ENCODE measurements at regions not wholly inside any gene's neighbourhood (a gene's known extent, or its start where the extent isn't known, plus 50 kb on each side); places are given as distances from the start of the nearest gene placed in this dataset.

DNA sequence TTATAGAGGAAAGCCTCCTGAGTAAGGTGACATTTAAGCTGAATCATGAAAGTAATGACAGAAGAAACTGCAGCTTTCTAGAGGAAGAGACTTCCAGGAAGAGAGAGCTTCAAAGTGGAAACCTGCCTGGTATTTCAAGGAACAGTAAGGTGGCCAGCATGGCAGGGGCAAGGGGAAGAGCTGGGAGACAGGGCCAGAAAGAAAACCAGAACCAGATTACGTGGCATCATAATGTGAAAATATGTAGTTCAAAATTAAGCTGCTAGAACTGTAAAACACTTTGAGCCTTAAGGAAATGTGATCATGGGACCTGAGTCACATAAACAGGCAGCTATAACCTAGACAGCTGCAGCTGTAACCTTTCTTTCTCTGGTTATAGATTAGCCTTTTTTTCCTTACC is 238.0 kb upstream of the FOXK1 start:
- Histone ChIP-seq H3K27me3 (peaks cover 0 to 3% (median 0%) of the 10 kb centered on the region in 3 donors), H3K36me3 (no peaks in the 10 kb centered on the region), H3K27ac (no peak overlapping the region), H3K4me3 (no peak overlapping the region), H3K9me3 (no peaks in the 10 kb centered on the region), H3K4me1 (no peaks in the 10 kb centered on the region)
- ATAC-seq (no peak), DNase-seq (no peak)
- no peak for TF ChIP-seq POLR2A (IDR thresholded peaks at IDR 0.05)
- TF ChIP-seq, protein P1, sequence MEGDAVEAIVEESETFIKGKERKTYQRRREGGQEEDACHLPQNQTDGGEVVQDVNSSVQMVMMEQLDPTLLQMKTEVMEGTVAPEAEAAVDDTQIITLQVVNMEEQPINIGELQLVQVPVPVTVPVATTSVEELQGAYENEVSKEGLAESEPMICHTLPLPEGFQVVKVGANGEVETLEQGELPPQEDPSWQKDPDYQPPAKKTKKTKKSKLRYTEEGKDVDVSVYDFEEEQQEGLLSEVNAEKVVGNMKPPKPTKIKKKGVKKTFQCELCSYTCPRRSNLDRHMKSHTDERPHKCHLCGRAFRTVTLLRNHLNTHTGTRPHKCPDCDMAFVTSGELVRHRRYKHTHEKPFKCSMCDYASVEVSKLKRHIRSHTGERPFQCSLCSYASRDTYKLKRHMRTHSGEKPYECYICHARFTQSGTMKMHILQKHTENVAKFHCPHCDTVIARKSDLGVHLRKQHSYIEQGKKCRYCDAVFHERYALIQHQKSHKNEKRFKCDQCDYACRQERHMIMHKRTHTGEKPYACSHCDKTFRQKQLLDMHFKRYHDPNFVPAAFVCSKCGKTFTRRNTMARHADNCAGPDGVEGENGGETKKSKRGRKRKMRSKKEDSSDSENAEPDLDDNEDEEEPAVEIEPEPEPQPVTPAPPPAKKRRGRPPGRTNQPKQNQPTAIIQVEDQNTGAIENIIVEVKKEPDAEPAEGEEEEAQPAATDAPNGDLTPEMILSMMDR (IDR thresholded peaks at IDR 0.05 in 4 of 5, conservative IDR thresholded peaks at IDR 0.05 in 1 of 5) = no peak
- intact Hi-C loops (cut with DNase I; ENCODE audit: low total_unique reads) (no loop called here), in situ Hi-C loops (cut with MboI; ENCODE audit: low sequenced_read_pairs in 4 of 4) (no loop called here)

DNA sequence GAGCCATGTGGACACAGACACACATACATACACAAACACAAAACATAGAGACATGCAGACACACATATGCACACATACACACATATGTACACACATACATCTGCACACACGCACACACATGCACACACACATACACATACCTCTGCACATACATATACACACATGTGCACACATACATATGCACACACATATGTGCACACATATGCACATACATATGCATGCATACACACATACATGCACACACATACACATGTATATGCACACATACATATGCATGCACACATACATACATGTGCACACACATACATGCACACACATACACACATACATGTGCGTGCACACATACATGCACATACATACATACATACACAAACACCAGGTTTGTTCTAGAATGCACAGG is 236.3 kb upstream of the FOXK1 start:
- H3K4me3 ChIP-seq = no peak overlapping the region
- intact Hi-C loops (cut with DNase I; ENCODE audit: low total_unique reads) (no loop called here), in situ Hi-C loops (cut with MboI; ENCODE audit: low sequenced_read_pairs in 4 of 4) (no loop called here)
- no peaks in the 10 kb centered on the region for H3K36me3 ChIP-seq
- peaks cover 0 to 3% (median 0%) of the 10 kb centered on the region in 3 donors for H3K27me3 ChIP-seq
- H3K27ac ChIP-seq = no peak overlapping the region
- no peaks in the 10 kb centered on the region for H3K9me3 ChIP-seq
- DNase-seq (no peak), ATAC-seq (no peak)
- no peaks in the 10 kb centered on the region for H3K4me1 ChIP-seq
- TF ChIP-seq, protein P1 (IDR thresholded peaks at IDR 0.05 in 4 of 5, conservative IDR thresholded peaks at IDR 0.05 in 1 of 5) = no peak
- no peak for TF ChIP-seq POLR2A (IDR thresholded peaks at IDR 0.05)

GRCh38 chr7:4449263-4449662 is 232.8 kb upstream of the FOXK1 start:
- Histone ChIP-seq H3K27ac (no peak overlapping the region), H3K27me3 (peaks cover 0 to 3% (median 0%) of the 10 kb centered on the region in 3 donors), H3K4me1 (no peaks in the 10 kb centered on the region), H3K36me3 (no peaks in the 10 kb centered on the region), H3K4me3 (no peak overlapping the region), H3K9me3 (no peaks in the 10 kb centered on the region)
- DNase-seq (no peak), ATAC-seq (no peak)
- TF ChIP-seq, protein P1 (IDR thresholded peaks at IDR 0.05 in 4 of 5, conservative IDR thresholded peaks at IDR 0.05 in 1 of 5) = no peak
- no peak for TF ChIP-seq POLR2A (IDR thresholded peaks at IDR 0.05)
- in situ Hi-C loops (cut with MboI; ENCODE audit: low sequenced_read_pairs in 4 of 4) = no loop called here
- intact Hi-C loops (cut with DNase I; ENCODE audit: low total_unique reads) = no loop called here

DNA sequence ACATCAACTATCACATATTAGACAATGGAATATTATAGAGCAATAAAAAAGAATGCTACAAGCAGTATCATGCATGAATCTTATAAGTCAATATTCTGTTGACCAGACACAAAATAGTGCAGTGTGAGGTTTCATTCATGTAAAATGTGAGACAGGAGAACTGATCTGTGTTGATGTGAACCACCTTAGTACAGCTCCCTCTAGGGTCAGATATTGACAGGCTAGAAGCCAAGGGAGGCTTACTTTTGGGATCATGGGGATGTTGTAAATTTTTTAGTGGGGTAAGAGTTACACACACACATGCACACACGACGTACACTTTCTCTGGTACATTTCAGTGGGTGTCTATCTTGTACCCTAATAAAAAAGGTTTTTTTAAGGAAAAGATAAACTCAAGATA is 231.6 kb upstream of the FOXK1 start:
- ATAC-seq (no peak), DNase-seq (no peak)
- TF ChIP-seq, protein P1 (IDR thresholded peaks at IDR 0.05 in 4 of 5, conservative IDR thresholded peaks at IDR 0.05 in 1 of 5) = no peak
- no peak for TF ChIP-seq POLR2A (IDR thresholded peaks at IDR 0.05)
- intact Hi-C loops (cut with DNase I; ENCODE audit: low total_unique reads) = no loop called here
- Histone ChIP-seq H3K27me3 (no peaks in the 10 kb centered on the region), H3K4me3 (no peak overlapping the region), H3K9me3 (no peaks in the 10 kb centered on the region), H3K27ac (no peak overlapping the region), H3K4me1 (no peaks in the 10 kb centered on the region), H3K36me3 (no peaks in the 10 kb centered on the region)
- in situ Hi-C loops (cut with MboI; ENCODE audit: low sequenced_read_pairs in 4 of 4) = no loop called here

GRCh38 chr7:4460597-4460996 is 221.5 kb upstream of the FOXK1 start:
- intact Hi-C loops (cut with DNase I; ENCODE audit: low total_unique reads) (no loop called here), in situ Hi-C loops (cut with MboI; ENCODE audit: low sequenced_read_pairs in 4 of 4) (no loop called here)
- H3K9me3 ChIP-seq = no peaks in the 10 kb centered on the region
- no peak for TF ChIP-seq POLR2A (IDR thresholded peaks at IDR 0.05)
- TF ChIP-seq, protein P1 (IDR thresholded peaks at IDR 0.05 in 4 of 5, conservative IDR thresholded peaks at IDR 0.05 in 1 of 5) = no peak
- ATAC-seq (no peak), DNase-seq (no peak)
- H3K4me1 ChIP-seq = no peaks in the 10 kb centered on the region
- no peaks in the 10 kb centered on the region for H3K27me3 ChIP-seq
- H3K4me3 ChIP-seq = no peak overlapping the region
- no peaks in the 10 kb centered on the region for H3K36me3 ChIP-seq
- no peak overlapping the region for H3K27ac ChIP-seq

All from gastrocnemius medialis (tissue), 4 donors.